ENCODE measurements at regions not wholly inside any gene's neighbourhood (a gene's known extent, or its start where the extent isn't known, plus 50 kb on each side); places are given as distances from the start of the nearest gene placed in this dataset.

GRCh38 chr2:158735822-158736580 is 59.1 kb upstream of the DAPL1 start:
- Histone ChIP-seq H3K4me3 (ENCODE audit: low read depth in 1 of 3, low read length in 3 of 3) (no peak overlapping the region), H3K9ac (ENCODE audit: low read depth in 1 of 2, low read length in 2 of 2) (no peak overlapping the region), H3K9me3 (ENCODE audit: control insufficient read depth in 4 of 4, low read length in 3 of 4) (no peaks in the 10 kb centered on the region), H3K36me3 (ENCODE audit: control insufficient read depth in 4 of 4, insufficient read depth in 3 of 4, low read depth in 1 of 4, low read length in 3 of 4) (no peaks in the 10 kb centered on the region), H3K27me3 (ENCODE audit: control insufficient read depth in 4 of 4, insufficient read depth in 4 of 4, low read length in 3 of 4) (no peaks in the 10 kb centered on the region), H3K27ac (ENCODE audit: low read depth in 1 of 2, low read length in 2 of 2) (no peak overlapping the region), H3K4me1 (ENCODE audit: control insufficient read depth in 4 of 4, insufficient read depth in 4 of 4, low read length in 3 of 4) (peaks cover 0 to 5% (median 0%) of the 10 kb centered on the region in 4 donors)
- no peak for DNase-seq (ENCODE audit: low spot score)
- 74% methylated on average over 5 of the region's 5 CpGs for WGBS
- TF ChIP-seq ATF3 (IDR thresholded peaks at IDR 0.05), result no peak
- no peak for TF ChIP-seq FOXA1 (IDR thresholded peaks at IDR 0.05)
- TF ChIP-seq RAD21 (IDR thresholded peaks at IDR 0.05), result peak; percentile 24 to 28
- TF ChIP-seq TAF1 (conservative IDR thresholded peaks at IDR 0.05), result no peak
- TF ChIP-seq RXRA (IDR thresholded peaks at IDR 0.05), result peak in 1 of 2 donors; percentile 46
- TF ChIP-seq FOXA2 (IDR thresholded peaks at IDR 0.05), result peak; percentile 15
- TF ChIP-seq HNF4A (conservative IDR thresholded peaks at IDR 0.05), result peak; percentile 27 to 52
- peak in 1 of 2 donors; percentile 29 for TF ChIP-seq JUND (IDR thresholded peaks at IDR 0.05)
- TF ChIP-seq MAX (IDR thresholded peaks at IDR 0.05), result peak; percentile 21
- TF ChIP-seq HNF4G (IDR thresholded peaks at IDR 0.05), result no peak
- peak; percentile 9 for TF ChIP-seq NR2F2 (IDR thresholded peaks at IDR 0.05)

- no peak for DNase-seq (ENCODE audit: low spot score)
- H3K4me3 ChIP-seq (ENCODE audit: low read depth in 1 of 3, low read length in 3 of 3), result no peak overlapping the region
- H3K9me3 ChIP-seq (ENCODE audit: control insufficient read depth in 4 of 4, low read length in 3 of 4), result no peaks in the 10 kb centered on the region
- H3K9ac ChIP-seq (ENCODE audit: low read depth in 1 of 2, low read length in 2 of 2), result no peak overlapping the region
- TF ChIP-seq CTCF (IDR thresholded peaks at IDR 0.05; ENCODE audit: low read depth, low read length, missing input control) (no peak), NR2F2 (IDR thresholded peaks at IDR 0.05) (no peak), RXRA (IDR thresholded peaks at IDR 0.05) (no peak), SP1 (IDR thresholded peaks at IDR 0.05) (no peak), MAX (IDR thresholded peaks at IDR 0.05) (no peak), YY1 (IDR thresholded peaks at IDR 0.05) (no peak), TAF1 (conservative IDR thresholded peaks at IDR 0.05) (no peak), HNF4A (conservative IDR thresholded peaks at IDR 0.05) (no peak), FOXA2 (IDR thresholded peaks at IDR 0.05) (no peak), FOXA1 (IDR thresholded peaks at IDR 0.05) (no peak), RAD21 (IDR thresholded peaks at IDR 0.05) (no peak), ZBTB33 (IDR thresholded peaks at IDR 0.05) (no peak), GABPA (IDR thresholded peaks at IDR 0.05 in 1 of 2, conservative IDR thresholded peaks at IDR 0.05 in 1 of 2) (no peak), REST (IDR thresholded peaks at IDR 0.05) (no peak), ATF3 (IDR thresholded peaks at IDR 0.05) (no peak), EGR1 (IDR thresholded peaks at IDR 0.05; ENCODE audit: low read depth in 2 of 2) (no peak), JUND (IDR thresholded peaks at IDR 0.05) (no peak)
- H3K4me1 ChIP-seq (ENCODE audit: control insufficient read depth in 4 of 4, insufficient read depth in 4 of 4, low read length in 3 of 4), result peaks cover 0 to 5% (median 0%) of the 10 kb centered on the region in 4 donors
- no peaks in the 10 kb centered on the region for H3K27me3 ChIP-seq (ENCODE audit: control insufficient read depth in 4 of 4, insufficient read depth in 4 of 4, low read length in 3 of 4)
- H3K27ac ChIP-seq (ENCODE audit: low read depth in 1 of 2, low read length in 2 of 2), result no peak overlapping the region
- 79% methylated on average over 5 of the region's 5 CpGs for WGBS
- no peaks in the 10 kb centered on the region for H3K36me3 ChIP-seq (ENCODE audit: control insufficient read depth in 4 of 4, insufficient read depth in 3 of 4, low read depth in 1 of 4, low read length in 3 of 4)
Measured at GRCh38 chr2:158738363-158738762, 56.8 kb upstream of the DAPL1 start.
